ENCODE measurements at regions not wholly inside any gene's neighbourhood (a gene's known extent, or its start where the extent isn't known, plus 50 kb on each side); places are given as distances from the start of the nearest gene placed in this dataset.
"Not testable (repeated sequence)": the region's sequence is repeated elsewhere in the genome, so short reads cannot be mapped to it uniquely, and the experiment has no call there.

DNA sequence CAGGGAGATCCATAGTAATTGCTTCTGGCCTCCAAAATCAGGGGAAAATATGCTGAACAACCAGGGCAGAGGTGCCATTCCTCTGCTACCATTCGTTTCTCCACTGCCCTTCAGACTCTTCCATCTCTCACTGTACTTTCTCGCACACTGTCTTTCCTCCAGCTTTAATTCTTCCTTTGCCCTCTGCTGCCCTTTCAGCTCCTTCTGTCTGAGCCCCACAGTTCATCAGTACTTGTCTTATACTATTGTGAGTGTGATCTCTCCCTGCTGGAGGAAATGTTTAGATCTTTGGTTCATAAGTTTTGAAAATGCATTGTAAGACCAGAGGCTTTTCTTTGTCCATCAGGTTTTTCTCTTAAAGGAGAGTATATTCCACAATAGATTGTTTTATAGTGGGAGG lies 184.9 kb upstream of the DTNA start:
- Histone ChIP-seq H3K9me3 (ENCODE audit: control insufficient read depth, insufficient read depth, low read length) (no peaks in the 10 kb centered on the region), H3K4me3 (ENCODE audit: low read depth, low read length) (no peak overlapping the region), H3K27me3 (ENCODE audit: control insufficient read depth, insufficient read depth, low read length) (no peaks in the 10 kb centered on the region), H3K27ac (ENCODE audit: low read depth, low read length) (no peak overlapping the region)
- CTCF ChIA-PET = no interaction called here
- no peak for DNase-seq (ENCODE audit: low read depth, low spot score)
- POLR2A ChIA-PET = no interaction called here
- TF ChIP-seq CTCF (IDR thresholded peaks at IDR 0.05; ENCODE audit: low read depth, low read length) = no peak

GRCh38 chr18:34528177-34528576 lies 181.9 kb upstream of the DTNA start:
- DNase-seq (ENCODE audit: low read depth, low spot score) = no peak
- CTCF ChIA-PET = no interaction called here
- no peaks in the 10 kb centered on the region for H3K27me3 ChIP-seq (ENCODE audit: control insufficient read depth, insufficient read depth, low read length)
- no peak for TF ChIP-seq CTCF (IDR thresholded peaks at IDR 0.05; ENCODE audit: low read depth, low read length)
- POLR2A ChIA-PET = no interaction called here
- H3K27ac ChIP-seq (ENCODE audit: low read depth, low read length) = no peak overlapping the region
- no peaks in the 10 kb centered on the region for H3K9me3 ChIP-seq (ENCODE audit: control insufficient read depth, insufficient read depth, low read length)
- H3K4me3 ChIP-seq (ENCODE audit: low read depth, low read length) = no peak overlapping the region

GRCh38 chr18:34529358-34530335 lies 180.5 kb upstream of the DTNA start:
- Histone ChIP-seq H3K4me3 (ENCODE audit: low read depth, low read length) (no peak overlapping the region), H3K27me3 (ENCODE audit: control insufficient read depth, insufficient read depth, low read length) (no peaks in the 10 kb centered on the region), H3K9me3 (ENCODE audit: control insufficient read depth, insufficient read depth, low read length) (no peaks in the 10 kb centered on the region), H3K27ac (ENCODE audit: low read depth, low read length) (no peak overlapping the region)
- TF ChIP-seq CTCF (IDR thresholded peaks at IDR 0.05; ENCODE audit: low read depth, low read length) = no peak
- DNase-seq (ENCODE audit: low read depth, low spot score) = no peak
- CTCF ChIA-PET = no interaction called here
- POLR2A ChIA-PET = no interaction called here

DNA sequence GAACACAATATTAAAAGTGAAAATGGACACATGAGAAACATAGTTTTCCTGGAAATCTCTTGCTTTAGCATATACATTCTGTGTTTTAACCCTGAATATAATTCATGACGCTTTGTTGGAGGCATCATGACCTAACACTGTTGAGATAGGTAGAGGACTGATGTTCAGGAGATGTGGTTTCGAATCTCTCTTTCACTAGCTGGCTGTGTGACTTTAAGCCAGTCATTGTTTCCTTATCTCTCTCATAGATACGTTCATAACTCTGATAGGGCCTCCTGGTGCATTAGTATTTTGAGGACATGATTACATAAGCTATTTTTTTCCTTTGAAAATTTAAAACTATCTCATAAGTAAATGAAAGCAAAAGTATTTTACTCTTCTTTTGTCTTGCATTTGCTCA lies 179.0 kb upstream of the DTNA start:
- POLR2A ChIA-PET = no interaction called here
- DNase-seq (ENCODE audit: low read depth, low spot score) = no peak
- CTCF ChIA-PET = no interaction called here
- H3K27ac ChIP-seq (ENCODE audit: low read depth, low read length) = no peak overlapping the region
- TF ChIP-seq CTCF (IDR thresholded peaks at IDR 0.05; ENCODE audit: low read depth, low read length) = no peak
- no peaks in the 10 kb centered on the region for H3K9me3 ChIP-seq (ENCODE audit: control insufficient read depth, insufficient read depth, low read length)
- no peaks in the 10 kb centered on the region for H3K27me3 ChIP-seq (ENCODE audit: control insufficient read depth, insufficient read depth, low read length)
- H3K4me3 ChIP-seq (ENCODE audit: low read depth, low read length) = no peak overlapping the region

DNA sequence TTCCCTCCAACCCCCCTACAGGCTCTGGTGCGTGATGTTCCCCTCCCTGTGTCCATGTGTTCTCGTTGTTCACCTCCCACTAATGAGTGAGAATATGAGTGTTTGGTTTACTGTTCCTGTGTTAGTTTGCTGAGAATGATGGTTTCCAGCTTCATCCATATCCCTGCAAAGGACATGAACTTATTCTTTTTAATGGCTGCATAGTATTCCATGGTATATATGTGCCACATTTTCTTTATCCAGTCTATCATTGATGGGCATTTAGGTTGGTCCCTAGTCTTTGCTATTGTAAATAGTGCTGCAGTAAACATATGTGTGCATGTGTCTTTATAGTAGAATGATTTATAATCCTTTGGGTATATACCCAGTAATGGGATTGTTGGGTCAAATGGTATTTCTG lies 175.5 kb upstream of the DTNA start:
- CTCF ChIA-PET = not testable (repeated sequence)

More for the DNA sequence above, 175.5 kb upstream of the DTNA start:
- POLR2A ChIA-PET; H3K9me3 ChIP-seq (ENCODE audit: control insufficient read depth, insufficient read depth, low read length); H3K4me3 ChIP-seq (ENCODE audit: low read depth, low read length); H3K27ac ChIP-seq (ENCODE audit: low read depth, low read length); DNase-seq (ENCODE audit: low read depth, low spot score); H3K27me3 ChIP-seq (ENCODE audit: control insufficient read depth, insufficient read depth, low read length): not testable (repeated sequence)
